Fibroblast of pulmonary artery (primary cell): ENCODE measurements at regions not wholly inside any gene's neighbourhood (a gene's known extent, or its start where the extent isn't known, plus 50 kb on each side); places are given as distances from the start of the nearest gene placed in this dataset.
"Not testable (repeated sequence)": the region's sequence is repeated elsewhere in the genome, so short reads cannot be mapped to it uniquely, and the experiment has no call there.

Experiments
- DNase-seq: peaks from one replicate; pipeline ENCODE4 v3.0.0-alpha.2; 2010; ENCODE audit warnings: low read depth
- H3K4me3 ChIP-seq: replicated peaks from 2 replicates; pipeline ENCODE4 v1.5.1; 2011; ENCODE audit warnings: low read depth, mild to moderate bottlenecking, control low read depth, low read length, moderate library complexity
- CTCF ChIP-seq: IDR thresholded peaks from 2 replicates; pipeline ENCODE4 v1.5.1; 2011; ENCODE audit warnings: mild to moderate bottlenecking, control low read depth, low read length, inconsistent platforms; ENCODE audit errors: missing control alignments

DNA sequence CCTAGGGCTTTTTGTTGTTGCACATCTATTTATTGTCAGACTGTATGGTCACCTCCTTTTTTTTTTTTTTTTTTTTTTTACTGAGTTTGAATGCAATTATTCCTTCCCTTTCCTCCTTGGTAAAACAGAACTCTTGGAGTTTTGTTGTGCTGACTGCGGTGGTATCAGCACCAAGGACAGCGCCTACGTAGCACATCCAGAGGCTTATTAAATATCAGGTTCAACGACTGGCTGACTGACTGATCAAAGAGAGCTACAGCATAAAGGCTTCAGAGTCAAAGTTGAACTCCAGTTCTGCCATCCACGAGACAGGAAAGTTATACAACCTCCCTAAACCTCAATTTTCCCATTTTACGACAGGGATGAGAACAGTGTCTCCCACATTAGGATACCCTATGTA, 86.1 kb upstream of the RBFOX1 start:
- no peak for DNase-seq
- no peak overlapping the region for H3K4me3 ChIP-seq
- TF ChIP-seq CTCF, result no peak

DNA sequence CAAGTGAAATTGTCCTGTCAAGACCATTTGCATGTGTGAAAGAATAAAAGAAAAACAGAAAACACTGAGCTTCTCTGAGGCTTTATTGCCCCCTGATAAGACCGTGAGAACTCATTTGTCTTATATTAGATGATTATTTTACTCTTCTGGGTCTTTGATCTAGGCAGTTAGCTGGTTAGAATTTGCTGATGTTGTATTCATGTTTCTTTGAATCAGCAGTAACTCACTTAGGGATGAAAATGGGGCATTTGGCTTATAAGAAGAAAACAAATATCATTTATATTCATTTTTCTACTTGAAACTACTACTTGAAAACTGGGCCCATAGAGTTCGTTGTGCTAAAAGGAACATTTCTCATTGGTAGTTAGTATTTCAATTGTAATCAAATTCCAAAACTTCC, 93.1 kb upstream of the RBFOX1 start:
- H3K4me3 ChIP-seq, result no peak overlapping the region
- no peak for TF ChIP-seq CTCF
- no peak for DNase-seq

- no peak for TF ChIP-seq CTCF
- no peak for DNase-seq
- H3K4me3 ChIP-seq, result no peak overlapping the region
Observed at GRCh38 chr16:7236824-7237410, 95.7 kb upstream of the RBFOX1 start.

GRCh38 chr16:7233975-7234374, 98.7 kb upstream of the RBFOX1 start:
- no peak overlapping the region for H3K4me3 ChIP-seq
- TF ChIP-seq CTCF, result no peak

DNA sequence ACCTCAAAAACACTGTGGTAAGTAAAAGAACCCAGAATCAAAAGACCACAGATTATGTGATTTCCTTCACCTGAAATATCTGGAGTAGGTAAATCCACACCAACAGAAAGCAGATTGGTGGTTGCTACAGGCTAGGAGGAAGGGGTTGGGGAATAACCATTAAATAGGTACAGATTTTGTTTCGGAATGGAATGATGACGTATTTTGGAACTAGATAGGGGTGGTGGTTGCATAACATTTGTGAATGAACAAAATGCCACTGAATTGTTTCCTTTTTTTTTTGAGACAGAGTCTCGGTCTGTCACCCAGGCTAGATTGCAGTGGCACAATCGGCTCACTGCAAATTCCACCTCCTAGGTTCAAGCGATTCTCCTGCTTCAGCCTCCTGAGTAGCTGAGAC, 100.9 kb upstream of the RBFOX1 start:
- DNase-seq, result no peak
- H3K4me3 ChIP-seq, result no peak overlapping the region
- TF ChIP-seq CTCF, result no peak

More at GRCh38 chr16:7233975-7234374, 98.7 kb upstream of the RBFOX1 start:
- no peak for DNase-seq

- H3K4me3 ChIP-seq, DNase-seq: not testable (repeated sequence)
Observed at GRCh38 chr16:7229433-7230218, 103.0 kb upstream of the RBFOX1 start.

DNA sequence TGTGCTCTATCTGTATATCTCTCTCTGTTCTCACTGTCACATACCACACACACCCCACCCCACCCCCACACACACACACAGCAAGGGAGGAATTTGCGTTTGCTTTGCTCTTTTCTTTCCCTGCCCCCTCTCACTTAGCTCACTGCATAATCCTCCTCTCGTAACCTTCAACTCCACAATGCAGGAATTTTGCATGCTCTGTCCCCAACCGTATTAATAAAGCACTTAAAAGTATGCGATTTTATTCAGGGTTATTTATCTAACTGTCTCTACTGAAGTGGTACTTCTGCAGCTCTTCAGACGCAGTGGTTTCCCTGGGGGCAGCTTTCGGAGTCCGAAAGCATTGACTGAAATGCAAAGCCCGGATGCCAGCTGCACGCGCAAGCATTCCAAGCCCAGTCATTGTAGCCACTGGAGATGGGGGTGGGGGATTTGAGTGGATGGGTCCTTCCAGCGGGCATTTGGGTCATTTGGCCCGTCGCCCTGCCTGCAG, 105.4 kb upstream of the RBFOX1 start:
- no peak for TF ChIP-seq CTCF
- DNase-seq, result no peak

More for the DNA sequence above, 105.4 kb upstream of the RBFOX1 start:
- H3K4me3 ChIP-seq, result no peak overlapping the region
